GM10266 (cell line): ENCODE measurements at regions not wholly inside any gene's neighbourhood (a gene's known extent, or its start where the extent isn't known, plus 50 kb on each side); places are given as distances from the start of the nearest gene placed in this dataset.

ENCODE experiments used
- DNase-seq: peaks from one replicate; pipeline ENCODE4 v3.0.0; 2012; ENCODE audit errors: extremely low spot score
- CTCF ChIP-seq: IDR thresholded peaks from 2 replicates; pipeline ENCODE4 v1.5.1; 2012; ENCODE audit warnings: mild to moderate bottlenecking, low read depth; ENCODE audit not compliant: control insufficient read depth, insufficient read depth; ENCODE audit errors: missing control alignments

- no peak for DNase-seq
These were observed 277.1 kb upstream of the TENM3 start for GRCh38 chr4:181966104-181966551.

GRCh38 chr4:181967401-181967800, 275.8 kb upstream of the TENM3 start:
- TF ChIP-seq CTCF = no peak
- DNase-seq = no peak

More at GRCh38 chr4:181966104-181966551, 277.1 kb upstream of the TENM3 start:
- no peak for TF ChIP-seq CTCF

- DNase-seq = no peak
- no peak for TF ChIP-seq CTCF
These were observed 274.8 kb upstream of the TENM3 start for GRCh38 chr4:181968371-181968770.

- DNase-seq = no peak
- no peak for TF ChIP-seq CTCF
These were observed 274.1 kb upstream of the TENM3 start for GRCh38 chr4:181969151-181969550.

GRCh38 chr4:181970366-181970765, 272.8 kb upstream of the TENM3 start:
- DNase-seq = no peak
- no peak for TF ChIP-seq CTCF

GRCh38 chr4:181971411-181971810, 271.8 kb upstream of the TENM3 start:
- TF ChIP-seq CTCF = no peak
- DNase-seq = peak; percentile 6

GRCh38 chr4:181971973-181972372, 271.2 kb upstream of the TENM3 start:
- no peak for DNase-seq
- TF ChIP-seq CTCF = no peak
